ENCODE measurements at regions not wholly inside any gene's neighbourhood (a gene's known extent, or its start where the extent isn't known, plus 50 kb on each side); places are given as distances from the start of the nearest gene placed in this dataset.

GRCh38 chr2:13601506-13601905, 884.8 kb downstream of the TRIB2 start:
- DNase-seq (ENCODE audit: insufficient read length, low spot score) (no peak), FAIRE-seq (no peak)
- TF ChIP-seq PAX5 (IDR thresholded peaks at IDR 0.05; ENCODE audit: insufficient read depth, low read length, severe bottlenecking) (no peak), SPI1 (IDR thresholded peaks at IDR 0.05; ENCODE audit: low read depth, low read length) (no peak), POLR2A (IDR thresholded peaks at IDR 0.05; ENCODE audit: low read depth, low read length) (no peak), POU2F2 (IDR thresholded peaks at IDR 0.05; ENCODE audit: low read depth, low read length) (no peak), TAF1 (IDR thresholded peaks at IDR 0.05; ENCODE audit: low read depth, low read length) (no peak), POLR2AphosphoS5 (IDR thresholded peaks at IDR 0.05; ENCODE audit: low read depth, low read length) (no peak)

- FAIRE-seq (no peak), DNase-seq (ENCODE audit: insufficient read length, low spot score) (no peak)
- no peak for TF ChIP-seq POLR2A (IDR thresholded peaks at IDR 0.05; ENCODE audit: low read depth, low read length)
- no peak for TF ChIP-seq POU2F2 (IDR thresholded peaks at IDR 0.05; ENCODE audit: low read depth, low read length)
- TF ChIP-seq POLR2AphosphoS5 (IDR thresholded peaks at IDR 0.05; ENCODE audit: low read depth, low read length): no peak
- TF ChIP-seq SPI1 (IDR thresholded peaks at IDR 0.05; ENCODE audit: low read depth, low read length): no peak
- TF ChIP-seq TAF1 (IDR thresholded peaks at IDR 0.05; ENCODE audit: low read depth, low read length): no peak
- TF ChIP-seq PAX5 (IDR thresholded peaks at IDR 0.05; ENCODE audit: insufficient read depth, low read length, severe bottlenecking): no peak
These were observed 888.4 kb downstream of the TRIB2 start for GRCh38 chr2:13604951-13605661.

GRCh38 chr2:13607139-13607538, 890.4 kb downstream of the TRIB2 start:
- FAIRE-seq (no peak), DNase-seq (ENCODE audit: insufficient read length, low spot score) (no peak)
- no peak for TF ChIP-seq PAX5 (IDR thresholded peaks at IDR 0.05; ENCODE audit: insufficient read depth, low read length, severe bottlenecking)
- peak; percentile 10; the same call in 1 of the 2 replicates for TF ChIP-seq SPI1 (IDR thresholded peaks at IDR 0.05; ENCODE audit: low read depth, low read length)

GRCh38 chr2:13611939-13612338, 895.2 kb downstream of the TRIB2 start:
- FAIRE-seq: no peak
- TF ChIP-seq POLR2AphosphoS5 (IDR thresholded peaks at IDR 0.05; ENCODE audit: low read depth, low read length) (no peak), POLR2A (IDR thresholded peaks at IDR 0.05; ENCODE audit: low read depth, low read length) (no peak), POU2F2 (IDR thresholded peaks at IDR 0.05; ENCODE audit: low read depth, low read length) (no peak), TAF1 (IDR thresholded peaks at IDR 0.05; ENCODE audit: low read depth, low read length) (no peak), PAX5 (IDR thresholded peaks at IDR 0.05; ENCODE audit: insufficient read depth, low read length, severe bottlenecking) (no peak), SPI1 (IDR thresholded peaks at IDR 0.05; ENCODE audit: low read depth, low read length) (no peak)
- no peak for DNase-seq (ENCODE audit: insufficient read length, low spot score)

- no peak for DNase-seq (ENCODE audit: insufficient read length, low spot score)
- TF ChIP-seq POLR2AphosphoS5 (IDR thresholded peaks at IDR 0.05; ENCODE audit: low read depth, low read length) (no peak), SPI1 (IDR thresholded peaks at IDR 0.05; ENCODE audit: low read depth, low read length) (no peak), POU2F2 (IDR thresholded peaks at IDR 0.05; ENCODE audit: low read depth, low read length) (no peak), TAF1 (IDR thresholded peaks at IDR 0.05; ENCODE audit: low read depth, low read length) (no peak), POLR2A (IDR thresholded peaks at IDR 0.05; ENCODE audit: low read depth, low read length) (no peak), PAX5 (IDR thresholded peaks at IDR 0.05; ENCODE audit: insufficient read depth, low read length, severe bottlenecking) (no peak)
- no peak for FAIRE-seq
These were observed 899.3 kb downstream of the TRIB2 start for GRCh38 chr2:13616059-13616458.

GRCh38 chr2:13616616-13617015, 899.9 kb downstream of the TRIB2 start:
- DNase-seq (ENCODE audit: insufficient read length, low spot score) (no peak), FAIRE-seq (no peak)
- no peak for TF ChIP-seq PAX5 (IDR thresholded peaks at IDR 0.05; ENCODE audit: insufficient read depth, low read length, severe bottlenecking)
- no peak for TF ChIP-seq TAF1 (IDR thresholded peaks at IDR 0.05; ENCODE audit: low read depth, low read length)
- TF ChIP-seq POU2F2 (IDR thresholded peaks at IDR 0.05; ENCODE audit: low read depth, low read length): no peak
- TF ChIP-seq POLR2A (IDR thresholded peaks at IDR 0.05; ENCODE audit: low read depth, low read length): no peak
- no peak for TF ChIP-seq POLR2AphosphoS5 (IDR thresholded peaks at IDR 0.05; ENCODE audit: low read depth, low read length)
- no peak for TF ChIP-seq SPI1 (IDR thresholded peaks at IDR 0.05; ENCODE audit: low read depth, low read length)

- TF ChIP-seq PAX5 (IDR thresholded peaks at IDR 0.05; ENCODE audit: insufficient read depth, low read length, severe bottlenecking): no peak
- FAIRE-seq (no peak), DNase-seq (ENCODE audit: insufficient read length, low spot score) (no peak)
These were observed 911.4 kb downstream of the TRIB2 start for GRCh38 chr2:13628122-13628521.

- FAIRE-seq: no peak
- DNase-seq (ENCODE audit: insufficient read length, low spot score): no peak
- no peak for TF ChIP-seq TAF1 (IDR thresholded peaks at IDR 0.05; ENCODE audit: low read depth, low read length)
- no peak for TF ChIP-seq POU2F2 (IDR thresholded peaks at IDR 0.05; ENCODE audit: low read depth, low read length)
- TF ChIP-seq POLR2A (IDR thresholded peaks at IDR 0.05; ENCODE audit: low read depth, low read length): no peak
- no peak for TF ChIP-seq POLR2AphosphoS5 (IDR thresholded peaks at IDR 0.05; ENCODE audit: low read depth, low read length)
- TF ChIP-seq SPI1 (IDR thresholded peaks at IDR 0.05; ENCODE audit: low read depth, low read length): no peak
- TF ChIP-seq PAX5 (IDR thresholded peaks at IDR 0.05; ENCODE audit: insufficient read depth, low read length, severe bottlenecking): no peak
These were observed 921.4 kb downstream of the TRIB2 start for GRCh38 chr2:13638181-13638580.

GRCh38 chr2:13649918-13650317, 933.2 kb downstream of the TRIB2 start:
- DNase-seq (ENCODE audit: insufficient read length, low spot score): no peak
- no peak for TF ChIP-seq SPI1 (IDR thresholded peaks at IDR 0.05; ENCODE audit: low read depth, low read length)
- no peak for TF ChIP-seq POLR2AphosphoS5 (IDR thresholded peaks at IDR 0.05; ENCODE audit: low read depth, low read length)
- TF ChIP-seq TAF1 (IDR thresholded peaks at IDR 0.05; ENCODE audit: low read depth, low read length): no peak
- TF ChIP-seq PAX5 (IDR thresholded peaks at IDR 0.05; ENCODE audit: insufficient read depth, low read length, severe bottlenecking): no peak
- no peak for TF ChIP-seq POLR2A (IDR thresholded peaks at IDR 0.05; ENCODE audit: low read depth, low read length)
- no peak for TF ChIP-seq POU2F2 (IDR thresholded peaks at IDR 0.05; ENCODE audit: low read depth, low read length)
- no peak for FAIRE-seq

- no peak for DNase-seq (ENCODE audit: insufficient read length, low spot score)
- FAIRE-seq: no peak
These were observed 933.9 kb downstream of the TRIB2 start for GRCh38 chr2:13650586-13651180.

More at GRCh38 chr2:13650586-13651180, 933.9 kb downstream of the TRIB2 start:
- TF ChIP-seq POU2F2 (IDR thresholded peaks at IDR 0.05; ENCODE audit: low read depth, low read length) (no peak), POLR2AphosphoS5 (IDR thresholded peaks at IDR 0.05; ENCODE audit: low read depth, low read length) (no peak), TAF1 (IDR thresholded peaks at IDR 0.05; ENCODE audit: low read depth, low read length) (no peak), POLR2A (IDR thresholded peaks at IDR 0.05; ENCODE audit: low read depth, low read length) (no peak), SPI1 (IDR thresholded peaks at IDR 0.05; ENCODE audit: low read depth, low read length) (no peak), PAX5 (IDR thresholded peaks at IDR 0.05; ENCODE audit: insufficient read depth, low read length, severe bottlenecking) (no peak)
